Activated CD8-positive, alpha-beta memory T cell treated with anti-CD3 and anti-CD28 coated beads, Interleukin-2, amount 50 U/mL, for 24 hours (primary cell): ENCODE measurements at regions not wholly inside any gene's neighbourhood (a gene's known extent, or its start where the extent isn't known, plus 50 kb on each side); places are given as distances from the start of the nearest gene placed in this dataset.
"Not testable (repeated sequence)": the region's sequence is repeated elsewhere in the genome, so short reads cannot be mapped to it uniquely, and the experiment has no call there.

Source experiments
- DNase-seq: peaks from one replicate; pipeline ENCODE4 v3.0.0-alpha.2; 2020; ENCODE audit errors: extremely low read depth

GRCh38 chrX:9345957-9346356 is 118.9 kb upstream of the TBL1X start:
- no peak for DNase-seq

- DNase-seq, result no peak
Observed at GRCh38 chrX:9349572-9350494, 115.0 kb upstream of the TBL1X start.

- no peak for DNase-seq
Observed at GRCh38 chrX:9351126-9351525, 113.7 kb upstream of the TBL1X start.

GRCh38 chrX:9352243-9352642 is 112.6 kb upstream of the TBL1X start:
- no peak for DNase-seq

GRCh38 chrX:9352694-9353411 is 112.0 kb upstream of the TBL1X start:
- DNase-seq, result no peak

GRCh38 chrX:9354918-9355317 is 109.9 kb upstream of the TBL1X start:
- DNase-seq, result no peak

- DNase-seq, result no peak
Observed at GRCh38 chrX:9355739-9356138, 109.1 kb upstream of the TBL1X start.

GRCh38 chrX:9356846-9357245 is 108.0 kb upstream of the TBL1X start:
- DNase-seq, result no peak

- DNase-seq, result no peak
Observed at GRCh38 chrX:9357518-9358114, 107.2 kb upstream of the TBL1X start.

GRCh38 chrX:9362363-9362928 is 102.4 kb upstream of the TBL1X start:
- no peak for DNase-seq

- no peak for DNase-seq
Observed at GRCh38 chrX:9367421-9367820, 97.4 kb upstream of the TBL1X start.

- DNase-seq, result no peak
Observed at GRCh38 chrX:9368262-9368661, 96.6 kb upstream of the TBL1X start.

- DNase-seq, result no peak
Observed at GRCh38 chrX:9369802-9370291, 95.0 kb upstream of the TBL1X start.

GRCh38 chrX:9370893-9371292 is 94.0 kb upstream of the TBL1X start:
- DNase-seq, result no peak

GRCh38 chrX:9372866-9373265 is 92.0 kb upstream of the TBL1X start:
- no peak for DNase-seq

GRCh38 chrX:9373789-9374188 is 91.1 kb upstream of the TBL1X start:
- no peak for DNase-seq

GRCh38 chrX:9374555-9374954 is 90.3 kb upstream of the TBL1X start:
- no peak for DNase-seq

GRCh38 chrX:9376111-9376510 is 88.7 kb upstream of the TBL1X start:
- no peak for DNase-seq

- not testable (repeated sequence) for DNase-seq
Observed at GRCh38 chrX:9377216-9377615, 87.6 kb upstream of the TBL1X start.

- DNase-seq, result no peak
Observed at GRCh38 chrX:9378980-9379696, 85.7 kb upstream of the TBL1X start.
